ENCODE measurements at regions not wholly inside any gene's neighbourhood (a gene's known extent, or its start where the extent isn't known, plus 50 kb on each side); places are given as distances from the start of the nearest gene placed in this dataset.
"Not testable (repeated sequence)": the region's sequence is repeated elsewhere in the genome, so short reads cannot be mapped to it uniquely, and the experiment has no call there.

DNA sequence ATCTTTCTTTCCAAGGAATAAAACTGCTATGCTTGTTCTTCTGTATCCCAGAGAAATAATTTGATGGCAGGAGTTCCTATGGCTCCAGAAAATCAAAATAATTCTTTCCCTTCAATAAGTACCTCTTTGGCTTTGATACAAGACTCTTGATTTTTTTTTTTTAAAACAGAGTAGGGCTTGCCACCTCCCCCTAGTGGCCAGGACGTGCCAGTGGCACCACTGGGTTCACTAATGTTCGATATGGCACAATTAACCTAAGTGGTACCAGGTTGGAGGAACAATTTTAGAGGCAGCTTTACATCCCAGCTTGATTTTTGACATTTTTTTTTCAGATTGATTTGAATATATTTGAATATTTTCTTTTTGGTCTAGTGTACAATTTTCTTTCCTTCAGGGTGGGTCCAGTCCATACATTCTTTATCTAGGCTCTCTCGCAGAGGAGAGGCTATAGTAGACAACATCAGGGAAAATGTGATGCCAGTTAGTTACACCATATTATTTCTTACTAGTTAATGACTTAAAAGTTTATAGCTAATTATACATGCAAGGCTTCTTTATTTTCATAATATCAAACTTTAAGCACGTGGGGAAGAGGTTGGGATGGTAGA, 330.9 kb downstream of the S1PR1 start:
- peak; percentile 19 for DNase-seq

DNA sequence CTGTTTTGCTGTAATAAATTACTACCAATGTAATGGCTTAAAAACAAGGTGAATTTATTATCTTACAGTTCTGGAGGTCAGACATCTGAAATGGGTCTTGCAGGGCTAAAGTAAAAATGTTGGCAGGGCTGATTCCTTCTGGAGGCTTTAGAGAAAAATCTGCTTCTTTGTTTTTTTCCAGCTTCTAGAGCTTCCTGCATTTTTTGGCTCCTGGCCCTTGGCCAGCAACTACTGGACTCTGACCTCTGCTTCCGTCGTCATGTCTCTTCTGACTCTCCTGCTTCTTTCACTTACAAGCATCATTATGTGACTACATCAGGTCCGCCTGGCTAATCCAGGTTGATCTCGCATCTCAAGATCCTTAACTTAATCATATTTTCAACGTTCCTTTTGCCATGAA, 350.9 kb downstream of the S1PR1 start:
- DNase-seq = peak; percentile 75

DNA sequence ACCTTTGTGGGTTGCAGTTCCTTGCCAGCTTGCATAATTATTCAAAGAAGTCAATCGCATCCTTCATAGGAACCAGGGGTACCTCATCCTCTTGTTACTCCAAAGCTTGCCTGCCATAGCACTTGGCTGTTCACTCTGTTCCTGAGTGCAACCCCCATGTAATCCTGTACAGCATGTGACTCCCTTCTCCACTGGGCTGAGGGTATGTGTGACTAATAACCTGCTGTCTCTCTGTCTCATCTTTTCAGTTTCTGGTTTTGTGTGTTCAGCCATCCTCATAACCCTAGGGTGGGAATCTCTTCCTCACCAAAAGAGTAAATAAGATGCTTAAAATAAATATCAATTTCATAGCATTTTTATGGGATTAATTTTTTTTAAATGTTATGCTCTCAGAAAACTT, 351.9 kb downstream of the S1PR1 start:
- no peak for DNase-seq

DNA sequence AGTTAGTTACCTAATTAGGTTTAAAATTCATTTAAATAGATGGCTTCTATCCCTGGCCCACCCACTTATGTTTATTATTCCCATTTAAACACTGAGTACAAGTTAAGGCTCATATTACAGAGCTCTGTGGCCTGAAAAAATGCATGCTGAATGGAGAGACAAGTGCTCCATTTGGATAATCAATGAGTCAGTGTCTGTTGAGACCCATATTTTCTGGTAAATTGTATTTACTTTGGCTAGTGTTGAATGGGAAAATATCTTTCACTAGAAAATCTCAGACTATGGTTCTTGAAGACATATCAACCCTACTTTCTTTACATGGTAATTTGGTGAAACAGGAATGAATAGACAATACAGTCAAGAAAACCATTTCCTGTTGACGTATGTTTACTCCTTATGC, 356.0 kb downstream of the S1PR1 start:
- DNase-seq = no peak

DNA sequence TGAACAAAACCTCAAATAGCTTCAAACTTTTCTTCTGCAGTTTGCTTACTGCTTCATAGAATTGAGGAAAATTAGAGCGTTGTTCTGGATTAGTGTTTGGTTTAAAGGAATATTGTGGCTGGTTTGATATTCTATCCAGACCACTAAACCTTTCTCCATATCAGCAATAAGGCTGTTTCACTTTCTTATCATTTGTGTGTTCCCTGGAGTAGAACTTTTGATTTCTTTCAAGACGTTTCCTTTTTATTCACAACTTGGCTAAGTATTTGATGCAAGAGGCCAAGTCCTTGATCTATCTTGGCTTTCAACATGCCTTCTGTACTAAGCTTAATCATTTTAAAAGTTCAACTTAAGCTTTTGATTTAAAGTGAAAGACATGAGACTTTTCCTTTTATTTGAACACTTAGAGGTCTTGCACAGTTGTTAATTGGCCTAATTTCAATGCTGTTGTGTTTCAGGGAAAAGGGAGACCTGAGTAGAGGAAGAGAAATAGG, 359.1 kb downstream of the S1PR1 start:
- DNase-seq = no peak

DNA sequence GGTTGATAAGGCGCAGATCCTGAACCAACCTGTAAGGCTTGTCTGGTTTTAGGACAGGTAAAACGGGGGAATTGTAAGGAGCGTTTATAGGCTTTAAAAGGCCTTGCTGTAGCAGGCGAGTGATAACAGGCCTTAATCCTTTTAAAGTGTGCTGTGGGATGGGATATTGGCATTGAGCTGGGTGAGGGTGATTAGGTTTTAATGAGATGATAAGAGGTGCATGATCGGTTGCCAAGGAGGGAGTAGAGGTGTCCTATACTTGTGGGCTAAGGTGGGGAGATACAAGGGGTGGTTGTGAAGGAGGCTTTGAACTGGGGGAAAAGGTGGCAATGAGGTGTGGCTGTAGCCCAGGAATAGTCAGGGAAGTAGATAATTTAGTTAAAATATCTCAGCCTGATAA, 363.8 kb downstream of the S1PR1 start:
- DNase-seq = not testable (repeated sequence)

DNA sequence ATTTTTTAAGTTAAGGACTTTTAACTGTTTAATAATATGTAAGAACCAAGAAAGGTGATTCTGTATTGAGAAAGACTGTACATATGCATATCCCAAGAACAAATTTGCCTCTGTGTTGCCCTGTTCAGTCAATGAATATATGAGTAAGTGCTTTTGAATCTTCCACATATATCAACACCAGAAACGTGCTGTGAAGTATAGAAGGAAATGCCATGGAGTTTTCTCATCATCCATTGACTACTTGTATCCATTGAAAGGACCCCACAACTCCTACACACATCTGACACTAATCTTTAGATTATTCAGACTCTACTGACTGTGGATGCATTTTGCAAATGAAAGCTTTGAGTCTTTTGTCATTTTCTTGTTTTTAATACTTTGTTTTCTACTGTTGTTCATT, 366.9 kb downstream of the S1PR1 start:
- no peak for DNase-seq

DNA sequence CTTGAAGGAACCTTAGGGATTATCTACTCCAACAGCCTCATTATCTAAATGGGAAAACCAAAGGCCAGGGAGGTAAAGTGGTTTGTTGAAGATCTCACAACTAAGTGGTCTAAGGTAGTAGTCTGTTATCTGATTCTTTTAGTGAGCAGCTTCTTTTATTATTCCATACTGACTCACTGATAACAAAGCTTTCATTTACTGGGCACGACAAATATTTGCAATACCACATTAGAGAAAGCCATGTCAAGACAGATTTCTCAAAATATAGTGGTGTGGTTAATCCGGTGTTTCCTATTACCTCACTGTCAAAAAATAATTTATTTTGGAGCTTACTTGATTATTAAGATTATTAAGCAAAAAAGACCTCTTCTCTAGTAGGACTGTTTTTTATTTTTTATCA, 369.1 kb downstream of the S1PR1 start:
- no peak for DNase-seq

DNA sequence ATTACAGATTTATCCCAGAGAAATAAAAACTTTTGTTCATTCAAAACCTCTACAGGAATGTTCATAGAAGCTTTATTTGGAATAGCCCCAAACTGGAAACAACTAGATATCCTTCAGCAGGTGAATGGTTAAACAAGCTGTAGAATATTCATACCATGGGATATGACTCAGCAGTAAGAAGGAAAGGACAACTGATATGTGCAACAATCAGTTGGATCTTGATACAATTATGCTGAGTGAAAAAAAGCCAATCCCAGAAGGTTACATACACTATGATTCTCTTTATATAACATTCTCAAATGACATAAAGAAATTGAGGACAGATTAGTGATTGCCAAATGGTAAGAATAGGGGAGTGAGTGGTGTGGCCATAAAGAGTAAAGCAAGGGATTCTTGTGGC, 376.7 kb downstream of the S1PR1 start:
- no peak for DNase-seq

DNA sequence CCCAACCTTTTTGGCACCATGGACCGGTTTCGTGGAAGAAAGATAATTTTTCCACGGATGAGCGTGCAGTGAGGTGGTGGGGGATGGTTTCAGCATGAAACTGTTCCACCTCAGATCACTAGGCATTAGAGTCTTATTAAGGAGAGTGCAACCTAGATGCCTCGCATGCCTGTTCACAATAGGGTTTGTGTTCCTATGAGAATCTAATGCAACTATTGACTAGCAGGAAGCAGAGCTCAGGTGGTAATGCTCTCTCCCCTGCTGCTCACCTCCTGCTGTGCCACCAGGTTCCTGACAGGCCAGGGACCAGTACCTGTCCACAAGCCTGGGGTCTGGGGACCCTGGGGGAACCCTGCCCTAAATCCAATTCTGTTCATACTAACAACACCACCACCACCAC, 377.8 kb downstream of the OLFM3 start:
- DNase-seq = no peak

DNA sequence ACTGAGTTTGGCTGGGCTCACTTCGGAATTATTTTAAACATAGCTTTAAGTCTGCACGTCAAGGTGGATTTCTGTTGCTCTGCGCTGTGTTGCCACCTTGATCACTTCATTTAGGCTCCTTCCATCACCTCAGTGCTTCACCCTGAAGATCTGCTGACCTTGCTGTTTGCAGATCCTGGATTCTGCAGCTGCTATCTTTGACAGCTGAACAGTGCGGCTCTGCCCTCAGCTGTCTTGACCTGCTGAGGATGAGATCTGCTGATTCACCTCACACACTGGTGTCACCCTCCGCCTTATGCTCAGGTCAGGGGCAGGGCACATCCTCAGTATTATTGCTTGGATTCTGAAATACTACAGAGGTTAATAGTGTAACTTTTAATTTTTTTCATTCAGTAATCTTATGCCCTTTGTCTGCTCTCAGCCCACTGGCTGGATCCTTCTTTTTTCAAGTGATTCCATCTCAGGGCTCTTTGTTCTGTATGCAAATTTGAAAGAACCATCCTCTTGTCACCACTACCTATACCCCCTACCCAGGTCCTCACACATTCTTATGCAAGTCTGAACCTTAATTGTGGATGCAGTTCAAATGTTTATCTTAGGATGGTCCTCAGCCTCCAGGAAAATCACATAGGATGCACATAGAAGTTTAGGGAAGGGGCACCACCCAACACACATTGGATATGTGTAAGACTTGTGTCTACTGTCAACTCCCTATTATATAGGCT, 364.0 kb downstream of the OLFM3 start:
- DNase-seq = peak; percentile 17

DNA sequence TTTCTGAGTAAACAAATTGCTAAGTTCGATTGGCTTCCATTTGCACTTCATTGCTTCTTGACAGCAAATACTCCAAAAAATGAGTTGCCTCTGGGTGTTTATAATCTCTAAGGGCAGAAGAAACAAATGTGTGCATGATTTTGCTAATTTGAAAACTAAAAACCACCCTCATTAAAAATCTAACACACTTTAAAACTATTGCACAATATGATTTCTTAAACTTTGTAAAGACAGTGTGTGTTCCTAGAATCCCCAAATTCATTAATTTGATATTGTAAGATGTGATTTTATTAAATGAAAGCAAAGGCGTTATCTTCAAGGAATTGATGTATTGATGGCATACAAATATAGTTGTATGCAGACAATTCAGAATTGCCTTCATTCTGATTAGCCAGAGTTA, 350.9 kb downstream of the OLFM3 start:
- DNase-seq = no peak

DNA sequence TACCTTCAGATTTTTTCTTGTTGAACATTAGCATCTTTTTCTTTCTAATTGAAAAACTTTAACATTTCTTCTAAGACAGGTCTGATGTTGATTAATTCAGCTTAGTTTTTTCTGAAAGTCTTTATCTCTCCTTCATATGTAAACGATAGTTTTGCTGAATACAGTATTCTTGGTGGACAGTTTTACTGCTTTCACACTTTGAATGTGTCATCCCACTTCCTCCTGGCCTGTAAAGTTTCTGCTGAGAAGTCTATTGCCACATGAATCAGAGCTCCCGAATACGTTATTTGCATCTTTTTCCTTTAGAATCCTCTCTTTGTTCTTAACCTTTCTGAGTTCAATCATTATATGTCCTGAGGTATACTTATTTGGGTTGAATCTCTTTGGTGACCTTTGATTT, 344.2 kb downstream of the OLFM3 start:
- no peak for DNase-seq

DNA sequence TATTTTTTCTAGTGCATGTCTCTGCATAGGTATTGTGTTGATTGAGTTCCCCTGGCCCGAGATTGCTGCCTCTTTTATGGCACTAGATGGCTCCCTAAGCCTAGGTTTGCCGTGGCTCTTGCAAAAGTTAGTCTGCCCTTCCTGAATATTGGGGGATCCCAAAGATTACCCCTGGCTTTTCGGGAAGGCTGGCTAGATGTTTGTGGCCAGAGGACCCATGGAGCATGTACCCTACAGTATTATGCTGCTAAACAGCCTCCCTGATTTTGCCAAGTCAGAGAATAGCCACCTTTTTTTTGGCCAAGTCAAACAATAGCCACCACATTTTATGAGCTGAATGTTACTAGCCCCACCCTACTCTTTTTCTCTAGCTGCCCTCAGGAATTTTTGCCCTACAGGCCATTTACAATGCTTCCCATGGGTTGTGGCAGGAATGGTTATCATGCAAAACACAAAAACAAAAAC, 343.2 kb downstream of the OLFM3 start:
- DNase-seq = no peak

DNA sequence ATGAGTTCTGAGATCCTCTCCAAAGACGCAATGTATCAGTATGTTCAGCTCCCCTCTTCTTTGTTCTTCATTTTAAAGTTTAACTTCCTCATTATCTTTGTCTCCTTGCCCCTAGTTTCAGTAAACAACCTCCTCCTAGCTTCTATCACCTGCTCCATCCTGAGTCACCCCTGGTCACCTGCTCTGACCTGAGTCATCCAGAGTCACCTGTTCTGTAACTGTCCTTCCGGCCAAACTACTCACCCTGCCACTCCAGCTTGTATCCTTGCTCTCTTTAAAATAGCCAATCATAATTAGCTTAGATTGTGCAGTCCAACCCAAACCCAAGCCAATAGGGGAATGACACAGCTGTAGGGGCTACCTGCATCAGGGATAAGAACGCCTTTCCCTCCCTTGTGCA, 332.0 kb downstream of the OLFM3 start:
- no peak for DNase-seq

DNA sequence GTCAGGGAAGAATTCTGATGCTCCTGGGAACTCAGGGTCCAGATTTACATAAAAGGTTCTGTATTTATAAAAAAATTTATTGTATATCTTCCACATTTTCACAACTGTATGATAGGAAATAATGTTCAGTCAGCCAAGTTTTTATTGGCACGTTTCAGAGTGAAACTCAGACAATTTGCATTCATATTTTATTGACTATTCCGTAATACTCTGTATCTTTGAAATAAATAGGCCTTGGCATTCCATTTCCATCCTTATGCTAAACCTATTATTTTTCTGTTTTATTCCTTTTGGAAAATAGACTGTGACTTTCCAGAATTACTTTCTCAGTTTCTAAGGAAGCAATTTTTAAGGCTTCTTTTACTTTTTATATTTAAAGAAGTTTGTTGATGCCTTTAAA, 329.0 kb downstream of the OLFM3 start:
- DNase-seq = no peak

DNA sequence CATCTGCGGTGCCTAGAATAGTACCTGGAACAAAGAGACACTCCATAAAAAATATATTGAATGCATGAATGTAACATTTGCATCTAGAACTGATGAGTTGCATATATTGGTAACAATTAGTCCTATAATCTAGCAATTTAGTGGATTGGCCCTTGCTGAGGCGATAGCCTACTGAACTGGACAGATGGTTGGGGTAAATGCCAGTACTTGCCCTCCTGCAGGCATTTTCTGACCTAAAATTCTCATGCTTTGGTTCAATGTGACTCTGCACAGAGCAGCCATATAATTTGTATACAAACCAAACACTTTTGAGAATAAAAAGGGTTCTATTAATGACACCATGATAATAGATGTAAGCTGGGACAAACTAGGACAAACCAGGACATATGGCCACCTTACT, 313.6 kb downstream of the OLFM3 start:
- no peak for DNase-seq

DNA sequence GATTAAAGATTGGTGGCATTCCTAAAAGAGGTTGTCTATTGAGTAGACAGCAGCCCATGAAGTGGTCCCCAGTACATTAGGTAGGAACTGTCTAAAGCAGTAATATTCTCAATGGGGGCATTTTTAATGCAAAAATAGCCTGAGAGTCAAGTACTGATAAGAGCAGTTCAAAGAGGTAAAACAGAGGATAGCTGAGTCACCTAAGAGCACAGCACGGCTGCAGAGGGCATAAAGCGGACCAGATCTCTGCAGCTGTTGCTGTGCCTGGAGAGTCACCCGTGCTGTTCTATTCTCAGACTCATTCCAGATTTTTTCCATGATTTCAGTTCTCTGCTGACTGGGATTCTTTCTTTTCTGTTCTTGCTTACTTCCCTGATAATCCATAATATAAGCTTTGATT, 313.2 kb downstream of the OLFM3 start:
- no peak for DNase-seq

DNA sequence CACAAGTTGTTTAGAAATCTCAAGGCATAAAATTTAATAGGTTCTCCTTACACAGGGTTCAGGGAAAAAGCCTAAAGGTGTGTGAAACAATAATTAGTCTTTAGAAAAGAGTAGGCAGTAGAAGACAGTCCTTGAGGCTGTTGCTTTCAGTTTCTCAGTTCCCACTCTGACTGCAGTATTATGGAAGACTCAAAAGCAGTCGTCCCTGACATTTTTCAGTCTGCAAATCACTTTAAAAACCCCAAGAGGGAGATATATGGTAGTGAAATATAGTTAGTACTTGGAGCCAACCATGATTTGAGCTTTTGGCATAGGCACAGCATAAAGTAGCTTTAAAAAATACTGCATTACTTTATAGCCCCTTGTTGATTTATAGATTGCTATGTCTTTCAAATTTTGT, 299.7 kb downstream of the OLFM3 start:
- no peak for DNase-seq

DNA sequence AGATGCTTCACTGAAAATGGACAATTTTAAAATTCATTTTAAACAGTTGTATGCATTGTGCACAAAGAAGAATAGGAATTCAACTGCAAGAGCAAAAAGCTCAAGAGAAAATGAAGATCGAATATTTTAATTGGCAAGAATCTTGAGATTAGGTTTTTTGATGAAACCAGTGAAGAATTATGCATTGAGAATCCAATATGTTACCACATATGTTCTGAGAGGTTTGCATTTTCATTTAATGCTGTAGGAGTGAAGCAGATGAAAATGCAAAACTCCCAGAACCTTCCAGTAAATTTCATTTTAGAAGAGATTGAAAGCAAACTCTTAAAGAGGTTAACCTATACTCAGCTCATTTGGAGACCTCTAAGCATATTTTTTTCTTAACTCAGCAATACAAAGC, 298.0 kb downstream of the OLFM3 start:
- DNase-seq = no peak

DNA sequence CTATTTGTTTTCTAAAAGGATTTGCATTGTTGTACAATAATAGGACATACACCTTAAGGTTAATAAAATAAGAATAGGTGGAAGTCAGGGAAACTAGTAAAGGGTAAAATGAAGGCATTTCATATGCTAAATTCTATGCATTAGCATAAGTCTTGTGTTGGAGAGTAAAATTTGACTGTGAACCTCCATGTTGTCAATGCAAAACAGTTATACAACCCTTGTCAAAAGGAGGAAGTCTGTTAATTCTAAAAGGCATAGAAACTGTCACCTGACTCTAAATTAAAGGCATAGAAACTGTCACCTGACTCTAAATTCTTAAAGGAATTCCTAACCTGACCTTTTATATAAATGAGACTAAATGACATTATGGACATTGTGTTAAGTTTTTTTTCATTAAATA, 291.8 kb downstream of the OLFM3 start:
- DNase-seq = no peak

DNA sequence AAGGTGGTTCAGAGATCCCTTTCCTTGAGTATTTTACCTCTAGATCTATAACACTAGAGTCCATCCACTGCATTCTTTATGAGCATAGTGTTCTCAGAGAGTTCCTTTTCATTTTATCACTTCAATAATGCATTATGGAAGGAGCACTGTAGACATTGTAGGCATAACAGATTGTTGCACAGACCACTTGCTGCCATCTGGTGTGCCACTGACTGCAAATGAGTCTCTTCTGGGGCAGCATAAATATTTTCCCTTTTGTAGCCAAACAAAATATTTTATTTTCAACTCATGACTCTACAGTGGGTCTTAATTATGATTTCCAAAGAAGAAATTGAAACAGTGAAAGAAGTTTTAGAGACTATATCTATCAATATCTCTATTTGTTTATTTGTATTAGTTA, 290.4 kb downstream of the OLFM3 start:
- DNase-seq = no peak

DNA sequence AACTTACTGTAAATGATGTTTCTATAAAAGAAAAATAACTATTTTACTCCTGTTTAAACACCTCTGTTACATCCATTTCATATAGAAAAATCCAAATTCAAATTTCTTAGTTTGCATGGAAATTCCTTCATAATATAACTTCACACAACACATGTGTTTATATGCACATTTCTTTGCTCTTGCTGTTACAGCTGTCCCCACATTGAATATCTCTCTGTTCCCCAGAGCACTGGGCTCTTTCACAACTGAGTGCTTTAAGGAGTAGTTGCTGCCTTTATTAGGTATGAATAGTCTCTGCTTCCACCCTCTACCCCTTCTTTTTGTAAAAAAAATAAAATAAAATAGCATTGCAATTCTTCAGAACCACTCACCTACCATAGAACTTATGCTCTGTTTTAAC, 287.0 kb downstream of the OLFM3 start:
- DNase-seq = no peak

DNA sequence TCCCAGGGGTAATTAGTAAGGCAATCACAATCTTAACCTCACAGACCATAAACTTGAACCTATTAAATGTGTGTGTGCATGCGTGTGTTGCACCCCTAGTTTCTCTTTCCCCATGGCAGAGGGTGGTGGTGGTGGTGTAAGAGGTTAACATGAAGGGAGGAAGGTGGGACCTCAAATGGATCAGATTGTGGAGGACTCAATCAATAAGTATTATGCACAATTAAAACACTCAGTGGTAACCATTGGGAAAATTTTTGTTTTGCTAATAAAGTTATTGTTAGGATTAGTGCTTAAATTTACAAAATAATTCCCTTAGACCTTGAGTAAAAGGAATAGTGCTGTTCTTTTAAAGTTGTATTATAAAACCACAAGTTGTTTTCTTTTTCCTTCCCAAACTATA, 283.0 kb downstream of the OLFM3 start:
- no peak for DNase-seq

DNA sequence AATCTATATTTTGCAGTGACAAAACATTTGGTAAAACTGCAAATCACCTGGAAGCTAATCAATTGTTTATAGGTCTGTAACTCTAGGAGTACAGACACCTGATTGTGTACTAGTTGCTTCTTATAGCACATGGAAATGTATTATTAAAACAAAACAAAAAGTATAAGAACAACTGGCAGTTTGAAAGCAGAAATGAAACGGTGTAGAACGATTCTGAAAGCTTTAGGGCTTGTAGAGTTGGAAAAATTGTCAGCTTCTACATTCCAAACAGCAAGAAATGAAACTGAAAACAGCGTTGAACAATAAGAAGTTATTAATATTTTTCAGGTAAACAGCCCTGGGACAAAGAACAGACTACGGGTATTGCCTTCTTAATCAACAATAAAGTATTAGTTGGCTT, 273.3 kb downstream of the OLFM3 start:
- no peak for DNase-seq
